HCT116 (cell line): ENCODE measurements at regions not wholly inside any gene's neighbourhood (a gene's known extent, or its start where the extent isn't known, plus 50 kb on each side); places are given as distances from the start of the nearest gene placed in this dataset.

Source experiments
- ATAC-seq: fragments of 200-7000 bp; cut with Tn5 transposase; 2 replicates; pipeline ENCODE4 v1.9.1; 2020; ENCODE audit warnings: mild to moderate bottlenecking, moderate library complexity
- BruUV-seq: library from RNA; stranded (reverse); fragments of 400-500 nt; replicated peaks from 2 replicates; lab custom pipeline; 2021; lab: Mats Ljungman, UMichigan
- CTCF ChIA-PET: fragments of 300-600 bp; sonication (Branson Sonifier 250); formaldehyde crosslinking; loops from one replicate; lab custom pipeline; 2021; ENCODE audit warnings: antibody characterized with exemption; lab: Charles Lee
- POLR2A ChIA-PET: fragments of 300-600, 350-600 bp; sonication (Branson Sonifier 250); formaldehyde crosslinking; loops from one replicate; lab custom pipeline; 2021; ENCODE audit warnings: antibody characterized with exemption; lab: Charles Lee
- RAD21 ChIA-PET, 2 experiments: fragments of 300-600 bp; sonication (Branson Sonifier 250); formaldehyde crosslinking; loops; one replicate each; lab custom pipeline; 2023; ENCODE audit warnings: low total read pairs in 2 of 2; ENCODE audit not compliant: uncharacterized antibody in 2 of 2, unreplicated experiment in 2 of 2, low non-redundant PET in 1 of 2; lab: Charles Lee
- DNase-seq: peaks from one replicate; pipeline ENCODE4 v3.0.0-alpha.2; 2010; ENCODE audit warnings: low read depth, low spot score
- H2AFZ ChIP-seq: fragments of 200-600 bp; shearing (Covaris generic), sonication (generic); 2 replicates; pipeline ENCODE4 v1.6.1; 2017; ENCODE audit warnings: low read depth, mixed run types, mixed read lengths, antibody characterized with exemption, low read length; ENCODE audit not compliant: poor library complexity, severe bottlenecking
- H3K27ac ChIP-seq: 2 replicates; pipeline ENCODE4 v1.5.1; 2012; ENCODE audit warnings: low read depth, low read length
- H3K27me3 ChIP-seq: fragments of 200-600 bp; sonication (generic); 2 replicates; pipeline ENCODE4 v1.6.1; 2016; ENCODE audit warnings: mixed run types, low read length, mixed read lengths; ENCODE audit not compliant: insufficient read depth
- H3K36me3 ChIP-seq, 2 experiments: fragments of 200-500 bp in 1 of 2; fragments of 200-600 bp in 1 of 2; sonication (Bioruptor generic) in 1 of 2; sonication (generic) in 1 of 2; 2 replicates each; pipeline versions ENCODE4 v1.5.1 to v1.6.1; 2014 to 2016; ENCODE audit warnings: low read length in 2 of 2, inconsistent platforms in 1 of 2, mixed read lengths in 1 of 2, mixed run types in 1 of 2; ENCODE audit not compliant: insufficient read depth in 2 of 2, control insufficient read depth in 1 of 2
- H3K4me1 ChIP-seq, 2 experiments: fragments of 200-600 bp in 1 of 2; sonication (generic) in 1 of 2; 2 replicates each; pipeline versions ENCODE4 v1.5.1 to v1.6.1; 2012 to 2017; ENCODE audit warnings: low read length in 2 of 2, inconsistent platforms in 1 of 2, mild to moderate bottlenecking in 1 of 2, mixed read lengths in 1 of 2, mixed run types in 1 of 2, moderate library complexity in 1 of 2; ENCODE audit not compliant: insufficient read depth in 2 of 2, control insufficient read depth in 1 of 2
- H3K4me2 ChIP-seq: fragments of 200-600 bp; sonication (generic); 2 replicates; pipeline ENCODE4 v1.6.1; 2017; ENCODE audit warnings: mixed run types, low read length, mixed read lengths
- H3K4me3 ChIP-seq, 2 experiments: fragments of 200-600 bp in 1 of 2; sonication (generic) in 1 of 2; replicated peaks in 1 of 2; 2 replicates each; pipeline ENCODE4 v1.5.1; 2011 to 2016; ENCODE audit warnings: low read length in 2 of 2, control low read depth in 1 of 2, low read depth in 1 of 2, mild to moderate bottlenecking in 1 of 2, mixed read lengths in 1 of 2, mixed run types in 1 of 2
- H3K79me2 ChIP-seq: fragments of 200-600 bp; sonication (generic); 2 replicates; pipeline ENCODE4 v1.6.1; 2017; ENCODE audit warnings: mild to moderate bottlenecking, mixed run types, low read length, moderate library complexity, mixed read lengths; ENCODE audit not compliant: insufficient read depth
- H3K9ac ChIP-seq: fragments of 200-600 bp; sonication (generic); 2 replicates; pipeline ENCODE4 v1.6.1; 2016; ENCODE audit warnings: low read length, mixed read lengths
- H3K9me2 ChIP-seq: fragments of 200-600 bp; sonication (generic), shearing (Covaris generic); 2 replicates; pipeline ENCODE4 v1.6.1; 2017; ENCODE audit warnings: mixed run types, mild to moderate bottlenecking, moderate library complexity; ENCODE audit not compliant: insufficient read depth
- H3K9me3 ChIP-seq, 2 experiments: fragments of 200-500 bp in 1 of 2; fragments of 200-600 bp in 1 of 2; sonication (Bioruptor generic) in 1 of 2; sonication (generic) in 1 of 2; 2 replicates each; pipeline ENCODE4 v1.6.1; 2014 to 2017; ENCODE audit warnings: low read length in 2 of 2, mixed read lengths in 2 of 2, inconsistent platforms in 1 of 2, low read depth in 1 of 2, mild to moderate bottlenecking in 1 of 2, mixed run types in 1 of 2, moderate library complexity in 1 of 2; ENCODE audit not compliant: control insufficient read depth in 1 of 2, insufficient read depth in 1 of 2
- H4K20me1 ChIP-seq: fragments of 200-600 bp; sonication (generic), shearing (Covaris generic); 2 replicates; pipeline ENCODE4 v1.6.1; 2017; ENCODE audit warnings: mixed run types, mild to moderate bottlenecking, moderate library complexity; ENCODE audit not compliant: insufficient read depth
- ATF3 ChIP-seq: IDR thresholded peaks from 2 replicates; pipeline ENCODE4 v1.6.1; 2012
- CBX3 ChIP-seq: IDR thresholded peaks from 2 replicates; pipeline ENCODE4 v1.6.1; 2012; ENCODE audit warnings: low read depth
- ELF1 ChIP-seq: IDR thresholded peaks from 2 replicates; pipeline ENCODE4 v1.6.1; 2012; ENCODE audit warnings: low read depth, borderline replicate concordance
- EZH2phosphoT487 ChIP-seq: fragments of 200-600 bp; IDR thresholded peaks from 2 replicates; pipeline ENCODE4 v1.6.1; 2018; ENCODE audit warnings: antibody characterized with exemption, borderline replicate concordance
- FOSL1 ChIP-seq: IDR thresholded peaks from 2 replicates; pipeline ENCODE4 v1.6.1; 2012; ENCODE audit warnings: low read depth
- MAX ChIP-seq: IDR thresholded peaks from 2 replicates; pipeline ENCODE4 v1.6.1; 2012
- POLR2A ChIP-seq: IDR thresholded peaks from 2 replicates; pipeline ENCODE4 v1.7.0; 2011; ENCODE audit warnings: borderline replicate concordance; ENCODE audit not compliant: insufficient read depth, insufficient read length; ENCODE audit errors: extremely low read depth
- RAD21 ChIP-seq: IDR thresholded peaks from 2 replicates; pipeline ENCODE4 v1.6.1; 2012; ENCODE audit warnings: low read depth, mild to moderate bottlenecking
- REST ChIP-seq: IDR thresholded peaks from 2 replicates; pipeline ENCODE4 v1.6.1; 2012; ENCODE audit warnings: low read depth
- SIN3A ChIP-seq: IDR thresholded peaks from 2 replicates; pipeline ENCODE4 v1.6.1; 2012; ENCODE audit warnings: low read depth
- SRF ChIP-seq: IDR thresholded peaks from 2 replicates; pipeline ENCODE4 v1.6.1; 2012; ENCODE audit warnings: low read depth
- YY1 ChIP-seq: IDR thresholded peaks from 2 replicates; pipeline ENCODE4 v1.6.1; 2011; ENCODE audit warnings: low read length, low read depth, moderate library complexity, mild to moderate bottlenecking; ENCODE audit not compliant: insufficient replicate concordance; ENCODE audit errors: extremely low read depth
- ZBTB33 ChIP-seq: IDR thresholded peaks from 2 replicates; pipeline ENCODE4 v1.6.1; 2011; ENCODE audit warnings: mild to moderate bottlenecking, low read length, moderate library complexity; ENCODE audit not compliant: insufficient replicate concordance; ENCODE audit errors: extremely low read depth
- ZFX ChIP-seq: fragments of 450-650 bp; IDR thresholded peaks from 2 replicates; pipeline ENCODE4 v1.6.1; 2017
- ZNF274 ChIP-seq: fragments of 200-500 bp; sonication (Bioruptor generic); IDR thresholded peaks from 2 replicates; pipeline ENCODE4 v1.6.1; 2014; ENCODE audit warnings: mild to moderate bottlenecking, low read depth, low read length, inconsistent platforms
- intact Hi-C: fragments of 100-400 bp; cut with micrococcal nuclease; formaldehyde crosslinking; loops from 2 replicates; pipeline ENCODE4 v1.10.0; 2022

GRCh38 chr3:99041747-99042146 lies 140.3 kb upstream of the DCBLD2 start:
- H3K9me3 ChIP-seq, result no peaks in the 10 kb centered on the region
- H4K20me1 ChIP-seq, result no peaks in the 10 kb centered on the region
- H3K79me2 ChIP-seq, result no peaks in the 10 kb centered on the region
- no peak overlapping the region for H2AFZ ChIP-seq
- no peak overlapping the region for H3K9ac ChIP-seq
- ChIA-PET CTCF (no interaction called here), POLR2A (no interaction called here)
- ATAC-seq (no peak), DNase-seq (no peak)
- no peaks in the 10 kb centered on the region for H3K4me1 ChIP-seq
- H3K27me3 ChIP-seq, result no peaks in the 10 kb centered on the region
- no peaks in the 10 kb centered on the region for H3K9me2 ChIP-seq
- intact Hi-C loops, result no loop called here
- no TSS peak for BruUV-seq
- no peaks in the 10 kb centered on the region for H3K36me3 ChIP-seq
- no peak overlapping the region for H3K27ac ChIP-seq
- no peak for TF ChIP-seq SIN3A
- TF ChIP-seq RAD21, result no peak
- no peak for TF ChIP-seq YY1
- TF ChIP-seq POLR2A, result no peak
- no peak for TF ChIP-seq FOSL1
- TF ChIP-seq REST, result no peak
- no peak for TF ChIP-seq ATF3
- TF ChIP-seq SRF, result no peak
- no peak for TF ChIP-seq ZFX
- TF ChIP-seq ZNF274, result no peak
- no peak for TF ChIP-seq ZBTB33
- no peak for TF ChIP-seq EZH2phosphoT487
- TF ChIP-seq MAX, result no peak
- TF ChIP-seq ELF1, result no peak
- no peak for TF ChIP-seq CBX3
- TF ChIP-seq, all 23 proteins: peak for 0
- Histone ChIP-seq H3K4me3 (no peak overlapping the region), H3K4me2 (no peak overlapping the region)
- RAD21 ChIA-PET, result no interaction called here
